Neural cell (in vitro differentiated cells): ENCODE measurements at regions not wholly inside any gene's neighbourhood (a gene's known extent, or its start where the extent isn't known, plus 50 kb on each side); places are given as distances from the start of the nearest gene placed in this dataset.
"Not testable (repeated sequence)": the region's sequence is repeated elsewhere in the genome, so short reads cannot be mapped to it uniquely, and the experiment has no call there.

Experiments
- H2AFZ ChIP-seq: fragments of 200-600, 300-800 bp; sonication (generic), shearing (Covaris generic); 2 replicates; pipeline ENCODE4 v1.6.0; 2014; ENCODE audit warnings: low read depth, mild to moderate bottlenecking, antibody characterized with exemption, low read length, moderate library complexity
- H3F3A ChIP-seq: fragments of 200-600 bp; shearing (Covaris generic); 2 replicates; pipeline ENCODE4 v1.6.1; 2016; ENCODE audit warnings: mild to moderate bottlenecking, moderate library complexity, mixed read lengths, antibody characterized with exemption, low read length; ENCODE audit not compliant: insufficient read depth, poor library complexity, severe bottlenecking
- H3K27ac ChIP-seq: fragments of 200-600, 300-800 bp; sonication (generic), shearing (Covaris generic); 2 replicates; pipeline ENCODE4 v1.5.1; 2014; ENCODE audit warnings: mild to moderate bottlenecking, low read length, moderate library complexity
- H3K27me3 ChIP-seq: fragments of 300-800, 200-600 bp; sonication (generic), shearing (Covaris generic); 2 replicates; pipeline ENCODE4 v1.6.0; 2014; ENCODE audit warnings: mild to moderate bottlenecking, low read depth, low read length, moderate library complexity; ENCODE audit not compliant: insufficient read depth
- H3K36me3 ChIP-seq: fragments of 300-800, 200-600 bp; sonication (generic), shearing (Covaris generic); 2 replicates; pipeline ENCODE4 v1.5.1; 2014; ENCODE audit warnings: mild to moderate bottlenecking, antibody characterized with exemption, low read length, moderate library complexity; ENCODE audit not compliant: insufficient read depth
- H3K4me2 ChIP-seq: fragments of 300-800, 200-600 bp; sonication (generic), shearing (Covaris generic); 2 replicates; pipeline ENCODE4 v1.6.0; 2014; ENCODE audit warnings: mild to moderate bottlenecking, low read length
- H3K4me3 ChIP-seq: fragments of 300-800, 200-600 bp; sonication (generic), shearing (Covaris generic); 2 replicates; pipeline ENCODE4 v1.5.1; 2014; ENCODE audit warnings: mild to moderate bottlenecking, low read length, moderate library complexity
- H3K79me2 ChIP-seq: fragments of 200-600 bp; shearing (Covaris generic); replicated peaks from 2 replicates; pipeline ENCODE4 v1.6.0; 2014; ENCODE audit warnings: mild to moderate bottlenecking, low read length, moderate library complexity; ENCODE audit not compliant: insufficient read depth
- H3K9ac ChIP-seq: fragments of 300-800, 200-600 bp; sonication (generic), shearing (Covaris generic); 2 replicates; pipeline ENCODE4 v1.6.1; 2016; ENCODE audit warnings: mild to moderate bottlenecking, low read length, mixed read lengths
- H3K9me2 ChIP-seq: fragments of 200-600 bp; shearing (Covaris generic); 2 replicates; pipeline ENCODE4 v1.6.1; 2016; ENCODE audit warnings: mild to moderate bottlenecking, low read length, mixed read lengths; ENCODE audit not compliant: insufficient read depth
- H3K9me3 ChIP-seq: fragments of 200-600, 300-800 bp; sonication (generic), shearing (Covaris generic); 2 replicates; pipeline ENCODE4 v1.6.1; 2016; ENCODE audit warnings: mild to moderate bottlenecking, mixed run types, low read length, moderate library complexity, mixed read lengths
- H4K20me1 ChIP-seq: fragments of 200-600 bp; shearing (Covaris generic); 2 replicates; pipeline ENCODE4 v1.6.1; 2016; ENCODE audit warnings: mild to moderate bottlenecking, mixed run types; ENCODE audit not compliant: insufficient read depth
- EP300 ChIP-seq: fragments of 450-650 bp; conservative IDR thresholded peaks from 2 replicates; pipeline ENCODE4 v1.6.1; 2014; ENCODE audit warnings: antibody characterized with exemption, mild to moderate bottlenecking, moderate library complexity; ENCODE audit not compliant: poor library complexity, severe bottlenecking
- EZH2 ChIP-seq: fragments of 200-600, 300-800 bp; shearing (Covaris generic), sonication (generic); IDR thresholded peaks from 2 replicates; pipeline ENCODE4 v1.6.1; 2014; ENCODE audit warnings: antibody characterized with exemption, low read length, borderline replicate concordance, mild to moderate bottlenecking; ENCODE audit not compliant: insufficient read depth, poor library complexity, severe bottlenecking
- MXI1 ChIP-seq: fragments of 450-650 bp; conservative IDR thresholded peaks from 2 replicates; pipeline ENCODE4 v1.6.1; 2014; ENCODE audit warnings: antibody characterized with exemption, mild to moderate bottlenecking; ENCODE audit not compliant: poor library complexity, severe bottlenecking
- POLR2AphosphoS5 ChIP-seq: IDR thresholded peaks from 2 replicates; pipeline ENCODE4 v1.6.1; 2012
- RAD21 ChIP-seq: fragments of 450-650 bp; conservative IDR thresholded peaks from 2 replicates; pipeline ENCODE4 v1.6.1; 2014; ENCODE audit warnings: antibody characterized with exemption, mild to moderate bottlenecking, moderate library complexity
- SMC3 ChIP-seq: fragments of 450-650 bp; conservative IDR thresholded peaks from 2 replicates; pipeline ENCODE4 v1.6.1; 2014; ENCODE audit warnings: antibody characterized with exemption, mild to moderate bottlenecking, moderate library complexity; ENCODE audit not compliant: poor library complexity
- TAF1 ChIP-seq: IDR thresholded peaks from 2 replicates; pipeline ENCODE4 v1.6.1; 2012; ENCODE audit warnings: low read depth
- TF ChIP-seq, protein P1 (sequence below): fragments of 450-650 bp; IDR thresholded peaks from 2 replicates; pipeline ENCODE4 v1.5.1; 2014; ENCODE audit warnings: antibody characterized with exemption, mild to moderate bottlenecking, moderate library complexity; ENCODE audit not compliant: poor library complexity, severe bottlenecking
- TF ChIP-seq, protein P2 (sequence below): IDR thresholded peaks from 2 replicates; pipeline ENCODE4 v1.6.1; 2012; ENCODE audit warnings: borderline replicate concordance

DNA sequence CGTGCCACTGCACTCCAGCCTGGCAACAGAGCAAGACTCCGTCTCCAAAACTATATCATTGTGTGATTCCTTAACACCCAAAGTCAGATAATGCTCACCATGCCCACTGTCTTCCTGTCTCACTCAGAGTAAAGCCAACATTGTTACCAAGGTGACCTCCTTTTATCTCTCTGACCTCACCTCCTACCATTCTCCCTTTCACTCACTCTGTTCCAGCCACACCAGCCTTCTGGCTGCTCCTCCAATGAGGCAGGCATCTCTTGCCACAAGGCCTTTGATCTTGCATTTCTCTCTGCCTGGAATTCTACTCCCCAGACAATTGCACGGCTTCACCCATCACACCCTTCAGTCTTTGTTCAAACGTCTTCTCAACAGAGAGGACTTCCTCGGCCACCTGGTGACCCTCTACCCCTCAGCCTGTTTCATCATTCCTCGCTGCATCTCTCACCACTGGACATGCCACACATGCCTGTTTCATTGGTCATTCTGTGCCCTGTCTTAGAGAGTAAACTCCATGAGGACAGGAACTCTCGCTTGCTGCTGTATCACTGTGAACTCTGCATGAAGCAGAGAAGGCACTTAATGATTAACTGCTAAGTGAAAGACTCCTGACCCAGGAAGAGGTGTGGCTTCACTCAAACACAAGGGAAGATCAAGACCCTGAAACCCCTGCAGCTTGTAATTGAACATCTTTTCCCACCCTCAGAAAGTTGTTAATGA is 67.1 kb upstream of the CAPZB start:
- no peak overlapping the region for H3K4me3 ChIP-seq
- no peak overlapping the region for H2AFZ ChIP-seq
- H4K20me1 ChIP-seq = no peaks in the 10 kb centered on the region
- H3K79me2 ChIP-seq = no peaks in the 10 kb centered on the region
- no peaks in the 10 kb centered on the region for H3K27me3 ChIP-seq
- no peak overlapping the region for H3K4me2 ChIP-seq
- no peaks in the 10 kb centered on the region for H3K36me3 ChIP-seq
- no peaks in the 10 kb centered on the region for H3F3A ChIP-seq
- H3K27ac ChIP-seq = no peak overlapping the region
- TF ChIP-seq EZH2 (no peak), MXI1 (no peak), EP300 (no peak), SMC3 (no peak), POLR2AphosphoS5 (no peak), RAD21 (no peak), TAF1 (no peak)
- TF ChIP-seq, protein P1, sequence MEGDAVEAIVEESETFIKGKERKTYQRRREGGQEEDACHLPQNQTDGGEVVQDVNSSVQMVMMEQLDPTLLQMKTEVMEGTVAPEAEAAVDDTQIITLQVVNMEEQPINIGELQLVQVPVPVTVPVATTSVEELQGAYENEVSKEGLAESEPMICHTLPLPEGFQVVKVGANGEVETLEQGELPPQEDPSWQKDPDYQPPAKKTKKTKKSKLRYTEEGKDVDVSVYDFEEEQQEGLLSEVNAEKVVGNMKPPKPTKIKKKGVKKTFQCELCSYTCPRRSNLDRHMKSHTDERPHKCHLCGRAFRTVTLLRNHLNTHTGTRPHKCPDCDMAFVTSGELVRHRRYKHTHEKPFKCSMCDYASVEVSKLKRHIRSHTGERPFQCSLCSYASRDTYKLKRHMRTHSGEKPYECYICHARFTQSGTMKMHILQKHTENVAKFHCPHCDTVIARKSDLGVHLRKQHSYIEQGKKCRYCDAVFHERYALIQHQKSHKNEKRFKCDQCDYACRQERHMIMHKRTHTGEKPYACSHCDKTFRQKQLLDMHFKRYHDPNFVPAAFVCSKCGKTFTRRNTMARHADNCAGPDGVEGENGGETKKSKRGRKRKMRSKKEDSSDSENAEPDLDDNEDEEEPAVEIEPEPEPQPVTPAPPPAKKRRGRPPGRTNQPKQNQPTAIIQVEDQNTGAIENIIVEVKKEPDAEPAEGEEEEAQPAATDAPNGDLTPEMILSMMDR = no peak
- TF ChIP-seq, protein P2, sequence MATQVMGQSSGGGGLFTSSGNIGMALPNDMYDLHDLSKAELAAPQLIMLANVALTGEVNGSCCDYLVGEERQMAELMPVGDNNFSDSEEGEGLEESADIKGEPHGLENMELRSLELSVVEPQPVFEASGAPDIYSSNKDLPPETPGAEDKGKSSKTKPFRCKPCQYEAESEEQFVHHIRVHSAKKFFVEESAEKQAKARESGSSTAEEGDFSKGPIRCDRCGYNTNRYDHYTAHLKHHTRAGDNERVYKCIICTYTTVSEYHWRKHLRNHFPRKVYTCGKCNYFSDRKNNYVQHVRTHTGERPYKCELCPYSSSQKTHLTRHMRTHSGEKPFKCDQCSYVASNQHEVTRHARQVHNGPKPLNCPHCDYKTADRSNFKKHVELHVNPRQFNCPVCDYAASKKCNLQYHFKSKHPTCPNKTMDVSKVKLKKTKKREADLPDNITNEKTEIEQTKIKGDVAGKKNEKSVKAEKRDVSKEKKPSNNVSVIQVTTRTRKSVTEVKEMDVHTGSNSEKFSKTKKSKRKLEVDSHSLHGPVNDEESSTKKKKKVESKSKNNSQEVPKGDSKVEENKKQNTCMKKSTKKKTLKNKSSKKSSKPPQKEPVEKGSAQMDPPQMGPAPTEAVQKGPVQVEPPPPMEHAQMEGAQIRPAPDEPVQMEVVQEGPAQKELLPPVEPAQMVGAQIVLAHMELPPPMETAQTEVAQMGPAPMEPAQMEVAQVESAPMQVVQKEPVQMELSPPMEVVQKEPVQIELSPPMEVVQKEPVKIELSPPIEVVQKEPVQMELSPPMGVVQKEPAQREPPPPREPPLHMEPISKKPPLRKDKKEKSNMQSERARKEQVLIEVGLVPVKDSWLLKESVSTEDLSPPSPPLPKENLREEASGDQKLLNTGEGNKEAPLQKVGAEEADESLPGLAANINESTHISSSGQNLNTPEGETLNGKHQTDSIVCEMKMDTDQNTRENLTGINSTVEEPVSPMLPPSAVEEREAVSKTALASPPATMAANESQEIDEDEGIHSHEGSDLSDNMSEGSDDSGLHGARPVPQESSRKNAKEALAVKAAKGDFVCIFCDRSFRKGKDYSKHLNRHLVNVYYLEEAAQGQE = no peak
- no peaks in the 10 kb centered on the region for H3K9me2 ChIP-seq
- no peaks in the 10 kb centered on the region for H3K9me3 ChIP-seq
- no peak overlapping the region for H3K9ac ChIP-seq

DNA sequence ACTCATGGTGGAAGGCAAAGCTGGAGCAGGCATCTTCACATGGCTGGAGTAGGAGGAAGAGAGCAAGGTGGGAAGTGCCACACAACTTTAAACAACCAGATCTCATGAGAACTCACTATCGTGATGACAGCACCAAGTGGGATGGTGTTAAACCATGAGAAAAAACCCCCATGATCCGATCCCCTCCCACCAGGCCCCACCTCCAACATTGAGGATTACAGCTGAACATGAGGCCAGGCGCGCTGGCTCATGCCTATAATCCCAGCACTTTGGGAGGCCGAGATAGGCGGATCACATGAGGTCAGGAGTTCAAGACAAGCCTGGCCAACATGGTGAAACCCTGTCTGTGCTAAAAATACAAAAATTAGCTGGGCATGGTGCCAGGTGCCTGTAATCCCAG is 66.5 kb upstream of the CAPZB start:
- H3K4me3 ChIP-seq, H2AFZ ChIP-seq, H3K79me2 ChIP-seq, H3K36me3 ChIP-seq, H3K27me3 ChIP-seq, H3K9me3 ChIP-seq, H3K4me2 ChIP-seq, H3K9ac ChIP-seq, H3K9me2 ChIP-seq, H3F3A ChIP-seq, H3K27ac ChIP-seq, H4K20me1 ChIP-seq: not testable (repeated sequence)

DNA sequence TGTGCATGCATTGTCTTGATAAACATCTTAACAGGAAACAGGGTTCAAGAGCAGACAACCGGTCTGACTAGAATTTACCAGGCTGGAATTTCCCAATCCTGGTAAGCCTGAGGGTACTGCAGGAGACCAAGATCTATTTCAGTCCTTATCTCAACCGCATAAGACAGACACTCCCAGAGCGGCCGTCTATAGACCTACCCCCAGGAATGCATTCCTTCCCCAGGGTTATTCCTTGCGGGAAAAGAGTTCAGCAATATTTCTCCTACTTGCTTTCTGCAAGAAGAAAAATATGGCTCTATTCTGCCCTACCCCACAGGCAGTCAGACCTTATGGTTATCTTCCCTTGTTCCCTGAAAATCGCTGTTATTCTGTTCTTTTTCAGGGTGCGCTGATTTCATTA is 65.1 kb upstream of the CAPZB start:
- not testable (repeated sequence) for H3K27me3 ChIP-seq, H3K9me3 ChIP-seq, H3K9me2 ChIP-seq, H3F3A ChIP-seq, H3K4me3 ChIP-seq, H2AFZ ChIP-seq, H3K36me3 ChIP-seq, H3K4me2 ChIP-seq, H4K20me1 ChIP-seq, H3K27ac ChIP-seq, H3K79me2 ChIP-seq, H3K9ac ChIP-seq
